Glutamatergic neuron (in vitro differentiated cells): ENCODE measurements at regions not wholly inside any gene's neighbourhood (a gene's known extent, or its start where the extent isn't known, plus 50 kb on each side); places are given as distances from the start of the nearest gene placed in this dataset.

Experiments
- DNase-seq: peaks from one replicate; pipeline ENCODE4 v3.0.0; 2022
- H3K27ac Mint-ChIP-seq: one replicate; pipeline ENCODE4 v1.8.0; 2020; ENCODE audit warnings: mild to moderate bottlenecking, mixed read lengths, inconsistent platforms; ENCODE audit not compliant: unreplicated experiment
- H3K27me3 Mint-ChIP-seq: one replicate; pipeline ENCODE4 v1.8.0; 2020; ENCODE audit warnings: mild to moderate bottlenecking, moderate library complexity, mixed read lengths, inconsistent platforms; ENCODE audit not compliant: unreplicated experiment
- H3K36me3 Mint-ChIP-seq: one replicate; pipeline ENCODE4 v1.8.0; 2020; ENCODE audit warnings: mild to moderate bottlenecking, mixed read lengths, inconsistent platforms; ENCODE audit not compliant: unreplicated experiment
- H3K4me1 Mint-ChIP-seq: one replicate; pipeline ENCODE4 v1.8.0; 2020; ENCODE audit warnings: mild to moderate bottlenecking, low read depth, mixed read lengths, inconsistent platforms; ENCODE audit not compliant: unreplicated experiment
- H3K4me3 Mint-ChIP-seq: one replicate; pipeline ENCODE4 v1.8.0; 2020; ENCODE audit warnings: mild to moderate bottlenecking, mixed read lengths, inconsistent platforms; ENCODE audit not compliant: unreplicated experiment
- H3K9me3 Mint-ChIP-seq: one replicate; pipeline ENCODE4 v1.8.0; 2020; ENCODE audit warnings: mild to moderate bottlenecking, moderate library complexity, mixed read lengths, inconsistent platforms; ENCODE audit not compliant: unreplicated experiment
- TF ChIP-seq, protein P1 (sequence below): fragments of 200-600 bp; sonication (generic); IDR thresholded peaks from one replicate; pipeline ENCODE4 v1.5.0; 2021; ENCODE audit not compliant: partially characterized antibody, unreplicated experiment

DNA sequence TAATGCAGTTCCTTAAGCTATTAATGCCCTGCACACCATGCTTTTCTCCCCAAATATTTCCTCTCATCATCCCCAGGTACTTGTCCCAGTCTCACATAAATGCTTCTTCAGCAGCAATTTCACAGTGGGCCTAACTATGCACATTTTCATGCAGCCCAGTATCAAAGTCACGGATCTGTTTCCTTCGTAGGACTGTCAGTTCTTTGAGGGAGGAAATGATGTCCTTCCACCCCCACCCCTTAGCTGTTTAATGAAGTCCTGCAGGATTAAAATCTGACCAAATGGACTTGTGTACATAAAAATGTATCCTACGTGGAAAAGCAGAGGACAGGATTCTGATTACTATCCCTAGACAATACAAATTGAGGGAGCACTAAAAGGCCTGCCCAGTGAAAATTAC is 68.6 kb upstream of the ARGLU1 start:
- no peak for DNase-seq
- Mint-ChIP-seq H3K27me3 (peaks cover 4% of the 10 kb centered on the region), H3K4me3 (no peak overlapping the region), H3K36me3 (no peaks in the 10 kb centered on the region), H3K9me3 (peaks cover 3% of the 10 kb centered on the region), H3K27ac (no peak overlapping the region), H3K4me1 (no peaks in the 10 kb centered on the region)
- TF ChIP-seq, protein P1, sequence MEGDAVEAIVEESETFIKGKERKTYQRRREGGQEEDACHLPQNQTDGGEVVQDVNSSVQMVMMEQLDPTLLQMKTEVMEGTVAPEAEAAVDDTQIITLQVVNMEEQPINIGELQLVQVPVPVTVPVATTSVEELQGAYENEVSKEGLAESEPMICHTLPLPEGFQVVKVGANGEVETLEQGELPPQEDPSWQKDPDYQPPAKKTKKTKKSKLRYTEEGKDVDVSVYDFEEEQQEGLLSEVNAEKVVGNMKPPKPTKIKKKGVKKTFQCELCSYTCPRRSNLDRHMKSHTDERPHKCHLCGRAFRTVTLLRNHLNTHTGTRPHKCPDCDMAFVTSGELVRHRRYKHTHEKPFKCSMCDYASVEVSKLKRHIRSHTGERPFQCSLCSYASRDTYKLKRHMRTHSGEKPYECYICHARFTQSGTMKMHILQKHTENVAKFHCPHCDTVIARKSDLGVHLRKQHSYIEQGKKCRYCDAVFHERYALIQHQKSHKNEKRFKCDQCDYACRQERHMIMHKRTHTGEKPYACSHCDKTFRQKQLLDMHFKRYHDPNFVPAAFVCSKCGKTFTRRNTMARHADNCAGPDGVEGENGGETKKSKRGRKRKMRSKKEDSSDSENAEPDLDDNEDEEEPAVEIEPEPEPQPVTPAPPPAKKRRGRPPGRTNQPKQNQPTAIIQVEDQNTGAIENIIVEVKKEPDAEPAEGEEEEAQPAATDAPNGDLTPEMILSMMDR = no peak

DNA sequence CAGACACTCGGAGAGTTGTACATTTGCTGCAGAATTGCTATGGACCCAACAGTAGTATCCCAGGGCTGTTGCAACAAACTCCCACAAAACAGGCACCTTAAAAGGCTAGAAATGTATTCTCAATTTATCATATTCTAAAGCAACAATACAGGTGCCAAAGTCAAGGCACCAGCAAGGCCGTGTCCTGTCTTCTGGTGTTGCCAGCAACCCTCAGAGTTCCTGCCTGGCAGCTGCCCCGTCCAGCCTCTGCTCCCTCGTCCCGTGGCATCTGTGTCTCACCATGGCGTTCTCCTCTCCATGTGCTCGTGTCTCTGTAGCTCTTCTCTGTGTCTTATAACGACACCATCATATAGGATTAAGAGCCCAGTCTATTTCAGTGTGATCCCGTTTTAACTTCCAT is 67.7 kb upstream of the ARGLU1 start:
- Mint-ChIP-seq H3K27me3 (peaks cover 4% of the 10 kb centered on the region), H3K36me3 (no peaks in the 10 kb centered on the region), H3K4me3 (no peak overlapping the region), H3K9me3 (peaks cover 3% of the 10 kb centered on the region), H3K4me1 (no peaks in the 10 kb centered on the region), H3K27ac (no peak overlapping the region)
- DNase-seq = no peak
- TF ChIP-seq, protein P1 = no peak

DNA sequence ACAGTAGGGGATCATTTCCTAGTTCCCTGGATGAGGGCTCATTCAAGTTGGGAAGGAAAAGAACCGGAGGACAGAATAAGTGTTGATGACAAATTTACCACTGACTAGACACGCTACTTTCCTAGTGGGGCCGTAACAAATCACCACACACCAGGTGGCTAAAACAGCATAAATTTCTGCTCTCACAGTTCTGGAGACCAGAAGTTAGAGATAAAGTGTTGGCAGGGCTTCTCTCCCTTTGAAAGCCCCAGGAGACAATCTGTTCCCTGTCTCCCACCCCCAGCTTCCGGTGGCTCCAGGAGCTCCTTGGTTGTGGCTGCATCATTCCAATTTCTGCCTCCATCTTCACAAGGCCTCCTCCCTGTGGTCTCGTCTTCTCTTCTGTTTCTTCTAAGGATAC is 65.4 kb upstream of the ARGLU1 start:
- Mint-ChIP-seq H3K9me3 (peaks cover 3% of the 10 kb centered on the region), H3K4me1 (no peaks in the 10 kb centered on the region), H3K4me3 (no peak overlapping the region), H3K27me3 (peaks cover under 1% of the 10 kb centered on the region), H3K27ac (no peak overlapping the region), H3K36me3 (no peaks in the 10 kb centered on the region)
- TF ChIP-seq, protein P1 = no peak
- DNase-seq = no peak

DNA sequence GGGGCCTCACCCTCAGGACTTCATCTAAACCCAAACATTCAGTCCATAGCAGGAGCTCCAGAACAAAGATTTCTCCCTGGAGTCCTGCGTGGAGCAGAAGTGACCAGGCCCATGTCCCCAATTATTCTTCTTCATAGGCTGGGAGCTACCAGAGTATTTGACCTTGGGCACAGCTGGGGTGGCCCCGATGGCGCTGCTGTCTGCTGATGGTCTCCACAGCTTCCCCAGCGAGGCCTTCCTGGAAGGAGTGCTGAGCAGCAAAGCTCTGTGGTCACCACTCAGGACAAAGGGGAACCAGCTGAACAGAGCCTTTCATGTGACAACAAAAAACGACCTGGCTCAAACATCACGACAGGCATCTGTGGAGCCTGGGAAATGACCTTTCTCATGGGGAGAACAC is 62.7 kb upstream of the ARGLU1 start:
- H3K27ac Mint-ChIP-seq = no peak overlapping the region
- peaks cover 3% of the 10 kb centered on the region for H3K27me3 Mint-ChIP-seq

DNA sequence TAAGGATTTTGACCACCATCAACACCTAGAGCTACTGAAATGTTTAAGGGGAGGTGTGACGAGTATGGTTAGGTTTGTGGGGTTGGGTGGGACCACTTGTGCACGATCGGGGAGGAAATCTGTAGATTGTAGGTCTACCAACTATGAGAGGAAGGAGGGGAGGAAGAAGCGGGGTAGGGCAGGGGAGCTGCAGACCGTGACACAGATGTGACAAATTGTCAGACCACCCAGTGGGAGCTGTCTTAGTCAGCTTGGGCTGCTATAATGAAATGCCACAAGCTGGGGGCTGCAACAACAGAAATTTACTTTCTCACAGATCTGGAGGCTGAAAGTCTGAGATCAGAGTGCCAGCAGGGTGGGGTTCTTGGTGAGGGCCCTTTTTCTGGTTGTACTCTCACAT is 62.2 kb upstream of the ARGLU1 start:
- Mint-ChIP-seq H3K36me3 (no peaks in the 10 kb centered on the region), H3K9me3 (peaks cover 3% of the 10 kb centered on the region), H3K4me3 (no peak overlapping the region), H3K4me1 (no peaks in the 10 kb centered on the region), H3K27ac (no peak overlapping the region), H3K27me3 (peaks cover 3% of the 10 kb centered on the region)
- DNase-seq = no peak
- TF ChIP-seq, protein P1 = no peak

More for the DNA sequence above, 62.7 kb upstream of the ARGLU1 start:
- DNase-seq = no peak
- TF ChIP-seq, protein P1 = no peak
- no peaks in the 10 kb centered on the region for H3K4me1 Mint-ChIP-seq
- H3K4me3 Mint-ChIP-seq = no peak overlapping the region
- peaks cover 5% of the 10 kb centered on the region for H3K9me3 Mint-ChIP-seq
- no peaks in the 10 kb centered on the region for H3K36me3 Mint-ChIP-seq
